ENCODE measurements at regions not wholly inside any gene's neighbourhood (a gene's known extent, or its start where the extent isn't known, plus 50 kb on each side); places are given as distances from the start of the nearest gene placed in this dataset.

GRCh38 chr22:49424893-49425270, 402.8 kb downstream of the BRD1 start:
- H3K4me3 ChIP-seq (ENCODE audit: low read length in 2 of 2) = no peak overlapping the region
- H3K18ac ChIP-seq (ENCODE audit: low read length) = no peak overlapping the region
- no peak overlapping the region for H4K8ac ChIP-seq (ENCODE audit: low read depth, low read length)
- no peak overlapping the region for H3K27ac ChIP-seq (replicated peaks; ENCODE audit: low read length)
- H3K14ac ChIP-seq (ENCODE audit: low read length) = no peak overlapping the region
- no peak overlapping the region for H2BK15ac ChIP-seq (ENCODE audit: low read length)
- H2AFZ ChIP-seq (ENCODE audit: low read length) = no peak overlapping the region
- no peak overlapping the region for H3K9ac ChIP-seq (ENCODE audit: low read depth, low read length, poor library complexity)
- H2BK12ac ChIP-seq (ENCODE audit: low read length) = no peak overlapping the region
- H3K36me3 ChIP-seq (replicated peaks in 1 of 2; ENCODE audit: control insufficient read depth in 2 of 2, insufficient read depth in 2 of 2, low read length in 2 of 2) = no peaks in the 10 kb centered on the region
- no peak overlapping the region for H2BK120ac ChIP-seq (ENCODE audit: low read depth, low read length)
- WGBS, 2 donors (ENCODE audit: extremely low coverage in 2 of 2, insufficient read length in 2 of 2, insufficient replicate concordance in 1 of 2) = no CpG with 5 or more reads among the region's 10 CpGs
- no peak overlapping the region for H4K91ac ChIP-seq (ENCODE audit: low read depth, low read length, poor library complexity)
- H3K9me3 ChIP-seq (replicated peaks in 1 of 2; ENCODE audit: control insufficient read depth in 2 of 2, insufficient read depth in 1 of 2, low read depth in 1 of 2, low read length in 2 of 2) = no peaks in the 10 kb centered on the region
- H3K4me1 ChIP-seq (ENCODE audit: control insufficient read depth in 2 of 2, insufficient read depth in 1 of 2, low read depth in 1 of 2, low read length in 2 of 2) = no peaks in the 10 kb centered on the region
- H3K79me1 ChIP-seq (ENCODE audit: low read depth, low read length) = no peaks in the 10 kb centered on the region
- H2BK5ac ChIP-seq (ENCODE audit: low read length) = no peak overlapping the region
- H2AK5ac ChIP-seq (ENCODE audit: low read depth, low read length) = no peak overlapping the region
- no peak for DNase-seq (ENCODE audit: low spot score)
- H3K4ac ChIP-seq (ENCODE audit: low read length) = no peak overlapping the region
- H3K27me3 ChIP-seq (ENCODE audit: control insufficient read depth in 3 of 3, insufficient read depth in 3 of 3, low read depth in 1 of 3, low read length in 3 of 3) = peaks cover 0 to 5% (median 2%) of the 10 kb centered on the region in 3 experiments
- H3K4me2 ChIP-seq (ENCODE audit: insufficient read depth, low read length, poor library complexity, severe bottlenecking) = no peak overlapping the region
- no peak overlapping the region for H3K23ac ChIP-seq (ENCODE audit: low read depth, low read length, poor library complexity)

GRCh38 chr22:49423125-49423650, 404.5 kb downstream of the BRD1 start:
- Histone ChIP-seq H3K27me3 (ENCODE audit: control insufficient read depth in 3 of 3, insufficient read depth in 3 of 3, low read depth in 1 of 3, low read length in 3 of 3) (peaks cover 0 to 5% (median 2%) of the 10 kb centered on the region in 3 experiments), H4K91ac (ENCODE audit: low read depth, low read length, poor library complexity) (no peak overlapping the region), H2BK5ac (ENCODE audit: low read length) (no peak overlapping the region), H3K23ac (ENCODE audit: low read depth, low read length, poor library complexity) (peak overlapping the region; percentile 7), H3K27ac (replicated peaks; ENCODE audit: low read length) (no peak overlapping the region), H2AFZ (ENCODE audit: low read length) (no peak overlapping the region), H2AK5ac (ENCODE audit: low read depth, low read length) (no peak overlapping the region), H3K79me1 (ENCODE audit: low read depth, low read length) (no peaks in the 10 kb centered on the region), H3K4me2 (ENCODE audit: insufficient read depth, low read length, poor library complexity, severe bottlenecking) (no peak overlapping the region), H3K4me1 (ENCODE audit: control insufficient read depth in 2 of 2, insufficient read depth in 1 of 2, low read depth in 1 of 2, low read length in 2 of 2) (no peaks in the 10 kb centered on the region), H2BK120ac (ENCODE audit: low read depth, low read length) (no peak overlapping the region), H2BK15ac (ENCODE audit: low read length) (no peak overlapping the region), H4K8ac (ENCODE audit: low read depth, low read length) (no peak overlapping the region), H3K9ac (ENCODE audit: low read depth, low read length, poor library complexity) (no peak overlapping the region), H3K36me3 (replicated peaks in 1 of 2; ENCODE audit: control insufficient read depth in 2 of 2, insufficient read depth in 2 of 2, low read length in 2 of 2) (no peaks in the 10 kb centered on the region), H2BK12ac (ENCODE audit: low read length) (no peak overlapping the region), H3K18ac (ENCODE audit: low read length) (no peak overlapping the region), H3K4me3 (ENCODE audit: low read length in 2 of 2) (no peak overlapping the region), H3K14ac (ENCODE audit: low read length) (no peak overlapping the region), H3K4ac (ENCODE audit: low read length) (no peak overlapping the region), H3K9me3 (replicated peaks in 1 of 2; ENCODE audit: control insufficient read depth in 2 of 2, insufficient read depth in 1 of 2, low read depth in 1 of 2, low read length in 2 of 2) (no peaks in the 10 kb centered on the region)
- DNase-seq (ENCODE audit: low spot score) = no peak
- no CpG with 5 or more reads among the region's 17 CpGs for WGBS, 2 donors (ENCODE audit: extremely low coverage in 2 of 2, insufficient read length in 2 of 2, insufficient replicate concordance in 1 of 2)

GRCh38 chr22:49422701-49423100, 405.0 kb downstream of the BRD1 start:
- Histone ChIP-seq H3K4ac (ENCODE audit: low read length) (no peak overlapping the region), H2BK15ac (ENCODE audit: low read length) (no peak overlapping the region), H2BK5ac (ENCODE audit: low read length) (no peak overlapping the region), H3K4me1 (ENCODE audit: control insufficient read depth in 2 of 2, insufficient read depth in 1 of 2, low read depth in 1 of 2, low read length in 2 of 2) (no peaks in the 10 kb centered on the region), H3K27me3 (ENCODE audit: control insufficient read depth in 3 of 3, insufficient read depth in 3 of 3, low read depth in 1 of 3, low read length in 3 of 3) (peaks cover 0 to 5% (median 2%) of the 10 kb centered on the region in 3 experiments), H3K9ac (ENCODE audit: low read depth, low read length, poor library complexity) (no peak overlapping the region), H3K36me3 (replicated peaks in 1 of 2; ENCODE audit: control insufficient read depth in 2 of 2, insufficient read depth in 2 of 2, low read length in 2 of 2) (no peaks in the 10 kb centered on the region), H4K8ac (ENCODE audit: low read depth, low read length) (no peak overlapping the region), H3K4me2 (ENCODE audit: insufficient read depth, low read length, poor library complexity, severe bottlenecking) (no peak overlapping the region), H2AK5ac (ENCODE audit: low read depth, low read length) (no peak overlapping the region), H2BK12ac (ENCODE audit: low read length) (no peak overlapping the region), H2BK120ac (ENCODE audit: low read depth, low read length) (no peak overlapping the region), H3K14ac (ENCODE audit: low read length) (no peak overlapping the region), H3K9me3 (replicated peaks in 1 of 2; ENCODE audit: control insufficient read depth in 2 of 2, insufficient read depth in 1 of 2, low read depth in 1 of 2, low read length in 2 of 2) (no peaks in the 10 kb centered on the region), H2AFZ (ENCODE audit: low read length) (no peak overlapping the region), H3K4me3 (ENCODE audit: low read length in 2 of 2) (no peak overlapping the region), H4K91ac (ENCODE audit: low read depth, low read length, poor library complexity) (no peak overlapping the region), H3K18ac (ENCODE audit: low read length) (no peak overlapping the region), H3K23ac (ENCODE audit: low read depth, low read length, poor library complexity) (no peak overlapping the region), H3K27ac (replicated peaks; ENCODE audit: low read length) (no peak overlapping the region), H3K79me1 (ENCODE audit: low read depth, low read length) (no peaks in the 10 kb centered on the region)
- DNase-seq (ENCODE audit: low spot score) = no peak
- WGBS, 2 donors (ENCODE audit: extremely low coverage in 2 of 2, insufficient read length in 2 of 2, insufficient replicate concordance in 1 of 2) = no CpG with 5 or more reads among the region's 2 CpGs

GRCh38 chr22:49420651-49421050, 407.0 kb downstream of the BRD1 start:
- Histone ChIP-seq H3K79me1 (ENCODE audit: low read depth, low read length) (no peaks in the 10 kb centered on the region), H2BK120ac (ENCODE audit: low read depth, low read length) (no peak overlapping the region), H3K14ac (ENCODE audit: low read length) (no peak overlapping the region), H3K27me3 (ENCODE audit: control insufficient read depth in 3 of 3, insufficient read depth in 3 of 3, low read depth in 1 of 3, low read length in 3 of 3) (peaks cover 0 to 5% (median 0%) of the 10 kb centered on the region in 3 experiments), H3K9ac (ENCODE audit: low read depth, low read length, poor library complexity) (no peak overlapping the region), H3K27ac (replicated peaks; ENCODE audit: low read length) (no peak overlapping the region), H2BK5ac (ENCODE audit: low read length) (no peak overlapping the region), H3K18ac (ENCODE audit: low read length) (no peak overlapping the region), H3K36me3 (replicated peaks in 1 of 2; ENCODE audit: control insufficient read depth in 2 of 2, insufficient read depth in 2 of 2, low read length in 2 of 2) (no peaks in the 10 kb centered on the region), H3K4me1 (ENCODE audit: control insufficient read depth in 2 of 2, insufficient read depth in 1 of 2, low read depth in 1 of 2, low read length in 2 of 2) (peaks cover 0 to 4% of the 10 kb centered on the region in 2 donors), H3K23ac (ENCODE audit: low read depth, low read length, poor library complexity) (no peak overlapping the region), H3K4ac (ENCODE audit: low read length) (no peak overlapping the region), H3K9me3 (replicated peaks in 1 of 2; ENCODE audit: control insufficient read depth in 2 of 2, insufficient read depth in 1 of 2, low read depth in 1 of 2, low read length in 2 of 2) (no peaks in the 10 kb centered on the region), H2BK12ac (ENCODE audit: low read length) (no peak overlapping the region), H2AFZ (ENCODE audit: low read length) (no peak overlapping the region), H3K4me2 (ENCODE audit: insufficient read depth, low read length, poor library complexity, severe bottlenecking) (no peak overlapping the region), H4K91ac (ENCODE audit: low read depth, low read length, poor library complexity) (no peak overlapping the region), H4K8ac (ENCODE audit: low read depth, low read length) (no peak overlapping the region), H3K4me3 (ENCODE audit: low read length in 2 of 2) (no peak overlapping the region), H2BK15ac (ENCODE audit: low read length) (no peak overlapping the region), H2AK5ac (ENCODE audit: low read depth, low read length) (no peak overlapping the region)
- no CpG with 5 or more reads among the region's 13 CpGs for WGBS, 2 donors (ENCODE audit: extremely low coverage in 2 of 2, insufficient read length in 2 of 2, insufficient replicate concordance in 1 of 2)
- DNase-seq (ENCODE audit: low spot score) = no peak
